ENCODE measurements at regions not wholly inside any gene's neighbourhood (a gene's known extent, or its start where the extent isn't known, plus 50 kb on each side); places are given as distances from the start of the nearest gene placed in this dataset.

DNA sequence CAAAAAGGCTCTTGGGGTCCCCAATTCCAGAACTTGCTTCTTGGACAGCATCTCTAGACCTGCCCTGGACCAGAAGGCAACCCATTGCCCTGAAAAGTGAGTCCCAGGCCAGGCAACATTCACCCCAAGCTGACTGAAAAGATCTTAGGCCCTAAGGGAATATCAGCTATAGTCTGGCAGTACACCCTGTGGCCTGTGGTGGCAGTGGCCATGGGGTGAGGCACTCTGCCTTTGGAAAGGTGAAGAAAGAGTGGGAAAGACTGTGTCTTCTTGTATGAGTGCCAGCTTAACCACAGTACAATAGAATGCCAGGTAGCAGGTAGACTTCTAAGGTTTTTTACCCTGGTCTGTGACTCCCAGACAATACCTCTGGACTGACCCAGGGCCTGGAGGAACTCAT is 564.5 kb downstream of the CDH8 start:
- Histone ChIP-seq H3K36me3 (ENCODE audit: control insufficient read depth in 4 of 4, insufficient read depth in 3 of 4, low read depth in 1 of 4, low read length in 3 of 4) (no peaks in the 10 kb centered on the region), H3K27ac (ENCODE audit: low read depth in 1 of 2, low read length in 2 of 2) (no peak overlapping the region), H3K27me3 (ENCODE audit: control insufficient read depth in 4 of 4, insufficient read depth in 4 of 4, low read length in 3 of 4) (no peaks in the 10 kb centered on the region), H3K9ac (ENCODE audit: low read depth in 1 of 2, low read length in 2 of 2) (no peak overlapping the region), H3K4me1 (ENCODE audit: control insufficient read depth in 4 of 4, insufficient read depth in 4 of 4, low read length in 3 of 4) (no peaks in the 10 kb centered on the region), H3K9me3 (ENCODE audit: control insufficient read depth in 4 of 4, low read length in 3 of 4) (peaks cover 0 to 8% (median 0%) of the 10 kb centered on the region in 4 donors), H3K4me3 (ENCODE audit: low read depth in 1 of 3, low read length in 3 of 3) (no peak overlapping the region)
- TF ChIP-seq HNF4A (conservative IDR thresholded peaks at IDR 0.05) (no peak), SP1 (IDR thresholded peaks at IDR 0.05) (no peak), JUND (IDR thresholded peaks at IDR 0.05) (no peak), ZBTB33 (IDR thresholded peaks at IDR 0.05) (no peak), GABPA (IDR thresholded peaks at IDR 0.05 in 1 of 2, conservative IDR thresholded peaks at IDR 0.05 in 1 of 2) (no peak)
- TF ChIP-seq, protein P1, sequence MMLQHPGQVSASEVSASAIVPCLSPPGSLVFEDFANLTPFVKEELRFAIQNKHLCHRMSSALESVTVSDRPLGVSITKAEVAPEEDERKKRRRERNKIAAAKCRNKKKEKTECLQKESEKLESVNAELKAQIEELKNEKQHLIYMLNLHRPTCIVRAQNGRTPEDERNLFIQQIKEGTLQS (IDR thresholded peaks at IDR 0.05): no peak
- no peak for DNase-seq (ENCODE audit: low spot score)

- 70% methylated on average over 2 of the region's 2 CpGs for WGBS
- no peaks in the 10 kb centered on the region for H3K4me1 ChIP-seq (ENCODE audit: control insufficient read depth in 4 of 4, insufficient read depth in 4 of 4, low read length in 3 of 4)
Observed at GRCh38 chr16:61471023-61471422, 565.2 kb downstream of the CDH8 start.

More at GRCh38 chr16:61471023-61471422, 565.2 kb downstream of the CDH8 start:
- Histone ChIP-seq H3K4me3 (ENCODE audit: low read depth in 1 of 3, low read length in 3 of 3) (no peak overlapping the region), H3K36me3 (ENCODE audit: control insufficient read depth in 4 of 4, insufficient read depth in 3 of 4, low read depth in 1 of 4, low read length in 3 of 4) (no peaks in the 10 kb centered on the region), H3K27ac (ENCODE audit: low read depth in 1 of 2, low read length in 2 of 2) (no peak overlapping the region), H3K9ac (ENCODE audit: low read depth in 1 of 2, low read length in 2 of 2) (no peak overlapping the region), H3K9me3 (ENCODE audit: control insufficient read depth in 4 of 4, low read length in 3 of 4) (peaks cover 0 to 8% (median 0%) of the 10 kb centered on the region in 4 donors), H3K27me3 (ENCODE audit: control insufficient read depth in 4 of 4, insufficient read depth in 4 of 4, low read length in 3 of 4) (no peaks in the 10 kb centered on the region)
- no peak for TF ChIP-seq FOXA1 (IDR thresholded peaks at IDR 0.05)
- no peak for TF ChIP-seq RXRA (IDR thresholded peaks at IDR 0.05)
- TF ChIP-seq NR2F2 (IDR thresholded peaks at IDR 0.05): no peak
- TF ChIP-seq RAD21 (IDR thresholded peaks at IDR 0.05): no peak
- TF ChIP-seq EGR1 (IDR thresholded peaks at IDR 0.05; ENCODE audit: low read depth in 2 of 2): no peak
- no peak for TF ChIP-seq SP1 (IDR thresholded peaks at IDR 0.05)
- no peak for TF ChIP-seq HNF4G (IDR thresholded peaks at IDR 0.05)
- TF ChIP-seq ZBTB33 (IDR thresholded peaks at IDR 0.05): no peak
- TF ChIP-seq YY1 (IDR thresholded peaks at IDR 0.05): no peak
- no peak for TF ChIP-seq HNF4A (conservative IDR thresholded peaks at IDR 0.05)
- TF ChIP-seq, protein P1 (IDR thresholded peaks at IDR 0.05): no peak
- TF ChIP-seq GABPA (IDR thresholded peaks at IDR 0.05 in 1 of 2, conservative IDR thresholded peaks at IDR 0.05 in 1 of 2): no peak
- TF ChIP-seq FOXA2 (IDR thresholded peaks at IDR 0.05): no peak
- TF ChIP-seq CTCF (IDR thresholded peaks at IDR 0.05; ENCODE audit: low read depth, low read length, missing input control): no peak
- TF ChIP-seq, protein P2, sequence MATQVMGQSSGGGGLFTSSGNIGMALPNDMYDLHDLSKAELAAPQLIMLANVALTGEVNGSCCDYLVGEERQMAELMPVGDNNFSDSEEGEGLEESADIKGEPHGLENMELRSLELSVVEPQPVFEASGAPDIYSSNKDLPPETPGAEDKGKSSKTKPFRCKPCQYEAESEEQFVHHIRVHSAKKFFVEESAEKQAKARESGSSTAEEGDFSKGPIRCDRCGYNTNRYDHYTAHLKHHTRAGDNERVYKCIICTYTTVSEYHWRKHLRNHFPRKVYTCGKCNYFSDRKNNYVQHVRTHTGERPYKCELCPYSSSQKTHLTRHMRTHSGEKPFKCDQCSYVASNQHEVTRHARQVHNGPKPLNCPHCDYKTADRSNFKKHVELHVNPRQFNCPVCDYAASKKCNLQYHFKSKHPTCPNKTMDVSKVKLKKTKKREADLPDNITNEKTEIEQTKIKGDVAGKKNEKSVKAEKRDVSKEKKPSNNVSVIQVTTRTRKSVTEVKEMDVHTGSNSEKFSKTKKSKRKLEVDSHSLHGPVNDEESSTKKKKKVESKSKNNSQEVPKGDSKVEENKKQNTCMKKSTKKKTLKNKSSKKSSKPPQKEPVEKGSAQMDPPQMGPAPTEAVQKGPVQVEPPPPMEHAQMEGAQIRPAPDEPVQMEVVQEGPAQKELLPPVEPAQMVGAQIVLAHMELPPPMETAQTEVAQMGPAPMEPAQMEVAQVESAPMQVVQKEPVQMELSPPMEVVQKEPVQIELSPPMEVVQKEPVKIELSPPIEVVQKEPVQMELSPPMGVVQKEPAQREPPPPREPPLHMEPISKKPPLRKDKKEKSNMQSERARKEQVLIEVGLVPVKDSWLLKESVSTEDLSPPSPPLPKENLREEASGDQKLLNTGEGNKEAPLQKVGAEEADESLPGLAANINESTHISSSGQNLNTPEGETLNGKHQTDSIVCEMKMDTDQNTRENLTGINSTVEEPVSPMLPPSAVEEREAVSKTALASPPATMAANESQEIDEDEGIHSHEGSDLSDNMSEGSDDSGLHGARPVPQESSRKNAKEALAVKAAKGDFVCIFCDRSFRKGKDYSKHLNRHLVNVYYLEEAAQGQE (IDR thresholded peaks at IDR 0.05): no peak
- no peak for TF ChIP-seq TAF1 (conservative IDR thresholded peaks at IDR 0.05)
- no peak for TF ChIP-seq MAX (IDR thresholded peaks at IDR 0.05)
- no peak for TF ChIP-seq JUND (IDR thresholded peaks at IDR 0.05)
- no peak for DNase-seq (ENCODE audit: low spot score)

Measured in liver (tissue), 8 donors.